GM19043 (cell line): ENCODE measurements at regions not wholly inside any gene's neighbourhood (a gene's known extent, or its start where the extent isn't known, plus 50 kb on each side); places are given as distances from the start of the nearest gene placed in this dataset.
"Not testable (repeated sequence)": the region's sequence is repeated elsewhere in the genome, so short reads cannot be mapped to it uniquely, and the experiment has no call there.

Experiments
- ATAC-seq: cut with Tn5 transposase; IDR thresholded peaks from one replicate; pipeline ENCODE4 v1.9.1; 2021; ENCODE audit warnings: low read depth; ENCODE audit not compliant: unreplicated experiment

DNA sequence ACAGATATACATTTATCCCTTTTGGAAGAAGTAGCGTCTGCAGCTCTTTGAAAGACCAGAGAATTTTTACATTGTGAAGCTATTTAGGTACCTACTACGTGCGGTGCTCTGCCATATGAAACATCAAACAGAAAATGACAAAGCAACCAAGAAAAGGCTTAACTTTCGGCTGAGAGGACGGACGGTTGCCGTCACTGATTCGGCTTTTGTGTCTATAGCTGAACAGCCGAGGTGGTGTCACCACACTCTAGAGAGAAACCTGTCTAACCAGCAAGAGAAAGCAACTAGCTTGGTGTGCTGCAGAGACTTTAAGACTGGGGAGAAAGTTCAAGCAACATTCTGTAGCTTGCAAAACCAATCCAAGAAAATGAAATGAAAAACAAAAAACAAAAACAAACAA, 145.5 kb downstream of the SHOX start:
- ATAC-seq, result no peak

DNA sequence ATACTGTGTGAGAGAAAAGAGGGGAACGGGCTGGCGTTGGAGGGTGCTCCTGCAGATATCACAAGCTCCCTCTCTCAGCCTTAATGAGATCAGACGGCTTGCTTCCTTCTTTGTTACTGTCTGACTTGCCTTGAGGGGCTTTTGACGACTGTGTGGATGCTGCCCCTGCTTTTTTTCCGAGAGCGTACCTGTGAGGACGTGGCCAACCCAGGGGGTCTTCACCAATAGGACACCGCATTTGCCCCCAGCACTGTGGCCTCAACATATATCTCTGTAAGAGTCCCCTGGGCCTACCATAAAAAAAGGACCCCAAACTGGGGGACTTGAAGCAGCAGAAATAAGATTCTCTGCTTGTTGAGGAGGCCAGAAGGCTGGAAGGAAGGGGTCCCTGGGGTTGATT, 143.9 kb downstream of the SHOX start:
- no peak for ATAC-seq

DNA sequence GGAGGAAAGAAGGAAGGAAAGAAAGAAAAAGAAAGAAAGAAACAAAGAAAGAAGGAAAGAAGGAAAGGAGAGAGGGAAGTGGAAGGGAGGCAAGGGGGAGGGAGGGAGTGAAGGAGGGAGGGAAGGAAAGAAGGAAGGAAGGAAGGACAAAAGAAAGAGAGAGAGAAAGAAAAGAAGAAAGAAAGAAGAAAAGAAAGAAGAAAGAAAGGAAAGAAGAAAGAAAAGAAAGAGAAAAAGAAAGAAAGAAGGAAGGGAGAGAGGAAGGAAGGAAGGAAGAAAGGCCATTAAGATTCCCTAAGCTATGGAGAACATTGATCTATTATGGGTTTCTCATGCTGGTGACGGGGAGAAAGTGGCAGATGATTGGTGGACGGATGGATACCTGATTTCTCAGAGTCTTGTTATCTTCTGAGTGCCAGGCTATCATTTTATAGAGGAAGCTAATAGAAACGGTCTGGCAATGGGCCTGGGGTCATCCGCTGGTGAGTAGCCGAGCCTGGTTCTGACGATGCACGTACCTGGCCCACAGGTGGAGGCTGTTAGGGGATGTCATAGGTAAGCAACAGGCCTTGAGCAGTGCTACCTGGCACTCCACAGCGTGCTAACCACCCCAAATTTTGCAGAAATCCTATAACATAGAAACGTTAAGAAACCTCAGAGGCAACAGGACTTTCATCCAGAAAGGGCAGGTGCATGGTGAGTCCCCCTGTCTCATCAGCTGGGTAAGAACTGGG, 142.9 kb downstream of the SHOX start:
- no peak for ATAC-seq

DNA sequence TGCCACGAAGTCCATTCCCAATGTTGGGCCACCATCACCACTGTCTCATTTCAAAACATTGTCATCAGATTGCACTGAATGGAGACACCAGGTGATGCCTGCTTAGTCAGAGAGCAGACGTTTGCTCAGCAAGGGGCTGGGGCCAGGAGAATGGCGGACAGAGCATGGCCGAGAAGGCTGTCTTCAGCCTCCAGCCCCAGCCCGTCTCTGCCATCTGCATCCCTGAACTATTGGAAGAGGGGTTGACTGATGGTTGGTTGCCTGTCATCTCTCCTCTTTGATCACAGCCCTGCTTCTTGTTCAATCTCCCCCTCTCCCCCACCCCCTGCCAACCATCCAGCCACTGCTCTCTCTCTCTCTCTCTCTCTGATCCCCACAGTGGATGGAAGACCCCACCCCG, 140.9 kb downstream of the SHOX start:
- ATAC-seq, result no peak

DNA sequence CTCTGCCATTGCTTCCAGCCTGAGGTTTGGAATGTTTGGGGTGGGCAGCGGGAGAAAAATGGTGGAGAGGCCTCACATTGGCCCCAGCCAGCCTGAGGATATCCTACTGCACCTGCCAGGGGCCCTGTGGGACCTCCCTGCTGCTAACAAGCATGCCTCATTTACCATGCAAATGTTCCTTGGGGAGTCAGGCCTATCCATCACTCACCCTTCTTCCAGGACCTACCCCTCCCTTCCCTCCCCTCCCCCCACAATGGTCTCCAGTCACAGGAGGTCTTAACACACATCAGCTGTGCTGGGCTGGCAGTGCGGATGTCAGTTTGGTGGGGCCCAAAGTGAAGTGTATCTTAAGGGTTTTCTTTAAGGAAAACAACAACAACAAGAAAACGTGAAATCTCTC, 139.2 kb downstream of the SHOX start:
- no peak for ATAC-seq

DNA sequence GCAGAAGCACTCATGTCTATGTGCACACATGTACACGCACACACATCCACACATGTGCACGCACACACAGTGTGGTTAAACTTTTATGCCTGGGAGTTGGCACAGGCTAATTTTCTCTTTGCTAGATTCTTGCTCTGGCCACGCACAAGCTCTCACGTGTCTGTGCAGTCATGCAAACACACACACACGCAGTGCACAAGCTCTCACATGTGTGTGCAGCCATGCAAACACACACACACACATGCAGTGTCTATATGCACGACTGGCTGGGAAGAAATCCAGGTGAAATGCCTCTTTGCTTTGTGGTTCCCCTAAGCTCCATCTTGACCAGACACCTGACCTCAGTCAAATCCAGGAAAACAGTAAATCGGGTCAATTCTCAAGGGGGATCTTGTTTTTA, 138.0 kb downstream of the SHOX start:
- no peak for ATAC-seq

DNA sequence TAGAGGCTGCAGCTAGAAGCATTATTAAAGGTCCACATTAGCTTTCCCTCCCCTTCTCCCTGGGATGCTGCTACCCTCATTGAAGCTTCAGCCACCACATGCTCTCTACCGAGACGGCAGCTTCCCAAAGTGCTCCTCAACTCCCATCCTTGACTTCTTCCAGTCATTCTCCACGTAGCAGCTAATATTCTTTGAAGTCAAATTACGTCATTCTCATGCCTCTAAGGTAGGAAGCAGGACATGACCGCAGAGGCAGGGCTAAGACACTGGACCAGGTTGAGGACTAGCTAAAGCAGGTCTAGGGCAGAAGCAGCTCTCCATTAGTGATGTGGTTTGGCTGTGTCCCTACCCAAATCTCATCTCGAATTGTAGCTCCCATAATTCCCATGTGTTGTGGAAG, 128.3 kb downstream of the SHOX start:
- no peak for ATAC-seq

DNA sequence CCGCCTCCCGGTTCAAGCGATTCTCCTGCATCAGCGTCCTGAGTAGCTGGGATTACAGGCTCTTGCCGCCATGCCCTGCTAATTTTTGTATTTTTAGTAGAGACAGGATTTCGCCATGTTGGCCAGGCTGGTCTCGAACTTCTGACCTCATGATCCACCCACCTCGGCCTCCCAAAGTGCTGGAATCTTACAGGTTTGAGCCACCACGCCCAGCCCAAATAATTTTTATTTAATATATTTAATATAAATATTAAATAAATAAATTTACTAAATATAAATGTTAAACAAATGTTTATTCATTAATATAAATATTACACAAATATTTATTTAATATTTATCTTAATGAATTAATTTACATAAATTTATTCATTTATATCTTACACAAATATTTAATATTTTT, 120.2 kb downstream of the SHOX start:
- no peak for ATAC-seq

DNA sequence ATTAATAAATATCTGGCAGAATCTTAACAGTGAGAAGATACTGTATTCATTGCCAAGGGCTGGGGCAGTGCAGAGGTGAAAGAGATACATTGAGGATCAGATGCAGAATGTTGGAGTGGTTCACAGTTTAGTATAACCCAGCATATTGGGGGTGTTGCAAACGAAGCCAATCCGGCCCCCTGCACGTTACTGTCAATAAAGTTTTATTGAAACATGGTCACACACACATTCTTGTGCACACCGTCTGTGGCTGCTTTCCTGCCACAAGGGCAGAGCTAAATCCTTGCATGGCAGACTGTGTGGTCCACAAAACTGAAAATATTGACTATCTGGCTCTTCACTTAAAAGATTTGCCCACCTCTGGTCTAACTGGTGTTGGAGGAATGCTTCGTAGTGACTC, 119.7 kb downstream of the SHOX start:
- ATAC-seq, result no peak

DNA sequence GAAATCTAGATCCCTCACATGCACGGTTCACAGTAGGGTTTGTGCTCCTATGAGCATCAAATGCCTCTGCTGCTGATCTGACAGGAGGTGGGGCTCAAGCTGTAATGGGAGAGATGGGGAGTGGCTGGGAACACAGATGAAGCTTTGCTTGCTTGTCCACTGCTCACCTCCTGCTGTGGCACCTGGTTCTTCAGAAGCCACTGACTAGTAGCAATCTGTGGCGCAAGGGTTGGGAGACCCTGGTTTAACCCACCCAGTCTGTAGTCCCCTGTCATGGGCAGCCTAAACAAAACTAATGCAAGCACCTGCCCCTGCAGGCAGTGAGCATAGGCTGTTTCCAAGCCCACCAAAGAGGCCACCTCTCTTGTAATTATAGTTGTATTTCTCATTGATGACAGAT, 116.6 kb downstream of the SHOX start:
- no peak for ATAC-seq

DNA sequence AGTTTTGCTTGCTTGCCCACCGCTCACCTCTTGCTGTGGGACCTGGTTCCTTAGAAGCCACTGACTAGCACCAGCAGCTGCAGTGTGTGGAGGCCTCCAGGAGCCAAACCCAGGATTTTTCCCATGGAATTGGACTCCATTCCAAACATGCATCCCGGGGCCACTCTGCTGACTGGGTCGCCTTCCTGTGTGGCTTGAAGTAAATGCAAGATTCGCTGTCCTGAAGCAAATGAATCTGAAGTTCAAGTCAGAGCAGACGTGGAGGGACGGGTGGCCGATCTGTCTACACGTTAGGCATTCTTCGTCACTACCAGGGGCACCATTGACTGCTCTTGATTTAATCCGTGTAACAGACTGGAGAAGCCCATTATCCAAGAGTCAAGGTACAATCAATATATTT, 109.0 kb downstream of the SHOX start:
- ATAC-seq, result no peak

DNA sequence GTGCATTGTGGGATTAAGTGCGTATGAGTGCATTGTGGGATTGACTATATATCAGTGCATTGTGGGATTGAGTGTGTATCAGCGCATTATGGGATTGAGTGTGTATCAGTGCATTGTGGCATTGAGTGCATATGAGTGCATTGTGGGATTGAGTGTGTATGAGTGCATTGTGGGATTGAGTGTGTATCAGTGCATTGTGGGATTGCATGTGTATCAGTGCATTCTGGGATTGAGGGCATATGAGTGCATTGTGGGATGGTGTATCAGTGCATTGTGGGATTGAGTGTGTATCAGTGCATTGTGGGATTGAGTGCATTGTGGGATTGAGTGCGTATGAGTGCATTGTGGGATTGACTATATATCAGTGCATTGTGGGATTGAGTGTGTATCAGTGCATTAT, 106.4 kb downstream of the SHOX start:
- ATAC-seq, result not testable (repeated sequence)

DNA sequence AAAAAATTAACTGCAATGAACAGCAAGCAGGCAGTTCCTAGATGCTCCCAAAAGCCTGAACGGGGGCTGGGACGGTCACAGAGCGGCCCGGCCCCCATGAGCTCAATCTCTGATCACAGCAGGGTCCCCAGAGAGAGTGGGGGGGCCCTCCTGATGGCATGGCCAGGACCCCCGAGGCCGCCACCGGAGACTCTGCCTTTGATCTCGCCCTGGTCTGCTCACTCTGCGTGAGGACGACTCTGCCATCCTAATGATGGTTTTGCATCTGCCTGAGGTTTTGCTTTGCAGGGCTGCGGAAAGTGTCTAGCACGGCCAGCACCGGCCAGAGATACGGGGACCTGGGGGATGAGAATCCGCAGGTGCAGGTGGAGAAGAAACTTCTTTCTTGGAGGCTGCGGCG, 103.8 kb downstream of the SHOX start:
- no peak for ATAC-seq

DNA sequence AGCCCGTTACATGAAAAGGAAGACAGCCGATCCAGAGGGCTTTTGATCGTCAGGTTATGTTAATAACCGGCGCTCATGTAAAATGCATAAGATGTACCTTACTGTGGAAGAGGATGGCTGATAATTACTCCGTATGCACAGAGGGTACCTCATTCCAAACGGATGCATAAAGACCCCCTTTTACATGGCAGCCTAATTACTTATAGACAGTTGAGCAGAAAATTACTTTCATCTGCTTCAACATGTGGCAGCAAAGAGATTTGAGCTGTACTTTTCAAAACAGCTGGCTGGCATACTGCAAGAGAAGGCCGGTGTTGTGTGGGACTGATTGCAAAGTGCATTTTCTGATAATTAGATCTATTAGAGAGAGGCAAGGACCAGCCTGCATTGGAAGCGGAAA, 103.4 kb downstream of the SHOX start:
- no peak for ATAC-seq

DNA sequence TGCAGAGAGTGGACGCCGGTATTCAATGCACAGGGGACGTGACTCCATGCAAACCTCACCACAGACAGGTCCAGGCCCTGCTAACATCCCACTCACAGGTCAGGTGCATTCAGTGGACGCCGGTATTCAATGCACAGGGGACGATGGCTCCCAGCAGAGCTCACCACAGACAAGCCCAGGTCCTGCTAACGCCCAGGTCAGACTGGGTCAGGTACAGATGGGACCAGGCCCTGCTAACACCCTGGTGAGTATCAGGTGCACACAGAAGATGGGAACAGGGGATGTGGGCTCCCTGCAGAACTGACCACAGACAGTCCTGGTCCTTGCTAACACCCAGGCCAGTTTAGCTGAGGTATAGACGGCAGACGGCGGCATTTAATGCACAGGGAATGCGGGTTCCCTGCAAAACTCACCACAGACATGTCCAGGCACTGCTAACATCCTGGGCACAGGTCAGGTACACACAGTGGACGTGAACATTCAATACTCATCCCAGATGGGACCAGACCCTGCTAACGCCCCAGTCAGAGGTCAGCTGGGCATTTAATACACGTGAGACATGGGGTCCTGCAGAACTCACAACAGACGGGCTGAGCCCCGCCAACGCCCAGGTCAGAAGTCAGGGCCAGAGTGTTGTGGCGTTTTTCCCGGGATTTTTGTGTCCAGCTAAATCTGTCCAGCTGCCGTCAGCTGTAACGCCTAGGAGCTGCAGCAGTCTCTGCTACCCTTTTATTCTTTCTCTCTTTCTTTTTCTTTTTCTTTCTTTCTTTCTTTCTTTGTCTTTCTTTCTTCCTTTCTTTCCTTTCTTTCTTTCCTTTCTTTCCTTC, 99.2 kb downstream of the SHOX start:
- ATAC-seq, result no peak

DNA sequence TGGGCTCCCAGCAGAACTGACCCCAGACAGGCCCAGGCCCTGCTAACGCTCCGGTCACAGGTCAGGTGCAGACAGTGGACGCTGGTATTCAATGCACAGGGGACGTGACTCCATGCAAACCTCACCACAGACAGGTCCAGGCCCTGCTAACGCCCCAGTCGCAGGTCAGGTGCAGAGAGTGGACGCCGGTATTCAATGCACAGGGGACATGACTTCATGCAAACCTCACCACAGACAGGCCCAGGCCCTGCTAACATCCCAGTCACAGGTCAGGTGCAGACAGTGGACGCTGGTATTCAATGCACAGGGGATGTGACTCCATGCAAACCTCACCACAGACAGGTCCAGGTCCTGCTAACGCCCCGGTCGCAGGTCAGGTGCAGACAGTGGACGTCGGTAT, 98.5 kb downstream of the SHOX start:
- not testable (repeated sequence) for ATAC-seq

DNA sequence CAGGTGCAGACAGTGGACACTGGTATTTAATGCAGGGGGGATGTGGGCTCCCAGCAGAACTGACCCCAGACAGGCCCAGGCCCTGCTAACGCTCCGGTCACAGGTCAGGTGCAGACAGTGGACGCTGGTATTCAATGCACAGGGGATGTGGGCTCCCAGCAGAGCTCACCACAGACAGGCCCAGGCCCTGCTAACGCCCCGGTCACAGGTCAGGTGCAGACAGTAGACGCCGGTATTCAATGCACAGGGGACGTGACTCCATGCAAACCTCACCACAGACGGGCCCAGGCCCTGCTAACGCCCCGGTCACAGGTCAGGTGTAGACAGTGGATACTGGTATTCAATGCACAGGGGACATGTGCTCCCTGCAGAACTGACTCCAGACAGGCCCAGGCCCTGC, 98.0 kb downstream of the SHOX start:
- not testable (repeated sequence) for ATAC-seq

DNA sequence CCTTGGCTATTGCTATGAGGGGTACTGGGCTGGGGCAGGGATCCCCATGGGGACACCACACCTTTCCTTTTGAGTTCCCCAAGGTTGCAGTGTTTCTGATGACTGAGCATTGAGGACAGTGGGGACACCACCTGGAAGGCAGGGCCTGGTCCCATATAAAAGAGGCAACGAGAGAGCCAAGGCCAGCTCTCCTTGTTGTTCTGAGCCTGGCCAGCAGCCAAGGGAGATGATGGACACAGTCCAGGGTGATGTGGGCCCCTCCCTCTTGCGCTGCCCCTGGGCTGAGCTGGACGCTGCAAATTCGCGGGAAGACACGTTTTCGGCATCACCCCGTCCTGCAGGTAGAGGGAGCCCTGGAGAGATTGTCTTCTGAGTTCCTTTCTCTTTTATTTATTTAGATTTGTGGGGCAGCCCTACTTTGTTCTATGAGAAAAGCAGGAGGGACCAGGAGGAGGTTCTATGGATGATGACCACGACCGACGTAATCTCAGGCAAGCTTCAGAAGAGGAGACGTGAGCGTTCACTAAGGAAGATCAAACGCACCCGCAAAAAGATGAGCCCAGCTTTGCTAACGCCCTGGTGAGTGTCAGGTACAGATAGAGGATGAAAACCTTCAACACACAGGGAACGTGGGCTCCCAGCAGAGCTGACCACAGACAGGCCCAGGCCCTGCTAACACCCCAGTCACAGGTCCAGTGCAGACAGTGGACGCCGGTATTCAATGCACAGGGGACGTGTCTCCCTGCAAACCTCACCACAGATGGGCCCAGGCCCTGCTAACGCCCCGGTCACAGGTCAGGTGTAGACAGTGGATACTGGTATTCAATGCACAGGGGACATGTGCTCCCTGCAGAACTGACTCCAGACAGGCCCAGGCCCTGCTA, 97.4 kb downstream of the SHOX start:
- no peak for ATAC-seq

DNA sequence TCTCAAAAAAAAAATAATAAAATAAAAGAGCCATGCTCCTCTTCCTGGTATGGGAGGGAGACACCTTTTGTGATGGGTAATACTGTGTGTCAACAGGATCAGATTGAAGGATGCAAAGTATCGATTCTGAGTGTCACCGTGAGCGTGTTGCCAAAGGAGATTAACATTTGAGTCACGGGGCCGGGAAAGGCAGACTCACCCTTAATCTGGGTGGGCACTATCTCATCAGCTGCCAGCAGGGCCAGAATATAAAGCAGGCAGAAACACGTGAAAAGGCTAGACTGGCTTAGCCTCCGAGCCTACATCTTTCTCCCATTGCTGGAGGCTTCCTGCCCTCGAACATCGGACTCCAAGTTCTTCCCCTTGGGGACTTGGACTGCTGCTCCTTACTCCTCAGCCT, 95.4 kb downstream of the SHOX start:
- ATAC-seq, result no peak

DNA sequence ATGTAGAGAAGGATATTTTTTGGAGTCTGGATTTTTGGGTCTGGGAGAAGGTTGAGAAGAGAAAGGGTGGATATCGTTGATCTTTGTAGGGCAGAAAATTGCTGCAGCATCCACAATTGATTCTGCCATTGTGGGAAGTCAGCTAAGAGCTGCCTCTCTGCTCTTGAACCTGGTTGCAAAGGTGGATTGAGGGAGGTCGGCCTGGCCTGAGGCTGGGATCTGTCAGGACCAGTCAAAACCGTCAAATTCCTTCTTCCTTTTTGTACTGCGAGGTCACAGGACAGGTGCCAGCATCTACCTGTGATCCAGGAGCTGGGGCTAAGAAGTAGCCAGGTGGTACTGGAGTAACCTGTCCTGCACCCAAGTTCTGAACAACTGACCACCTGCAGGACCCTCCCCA, 93.7 kb downstream of the SHOX start:
- no peak for ATAC-seq

DNA sequence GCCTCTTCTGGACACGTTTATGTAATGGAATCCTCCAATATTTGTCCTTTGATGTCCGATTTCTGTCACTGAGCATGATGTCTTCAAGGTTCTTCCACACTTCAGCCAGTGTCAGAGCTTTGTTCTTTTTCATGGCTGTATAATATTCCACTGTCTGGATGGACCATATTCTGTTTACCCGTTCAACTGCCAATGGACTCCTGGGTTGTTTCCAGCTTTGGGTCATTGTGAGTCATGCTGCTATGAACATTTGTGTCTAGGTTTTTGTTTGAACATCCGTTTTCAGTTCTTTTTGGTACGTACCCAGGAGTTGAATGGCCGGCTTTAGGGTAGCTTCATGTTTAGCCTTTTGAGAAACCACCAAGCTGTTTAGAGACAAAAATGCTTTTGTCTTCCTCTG, 93.2 kb downstream of the SHOX start:
- ATAC-seq, result no peak
